ENCODE measurements at regions not wholly inside any gene's neighbourhood (a gene's known extent, or its start where the extent isn't known, plus 50 kb on each side); places are given as distances from the start of the nearest gene placed in this dataset.

DNA sequence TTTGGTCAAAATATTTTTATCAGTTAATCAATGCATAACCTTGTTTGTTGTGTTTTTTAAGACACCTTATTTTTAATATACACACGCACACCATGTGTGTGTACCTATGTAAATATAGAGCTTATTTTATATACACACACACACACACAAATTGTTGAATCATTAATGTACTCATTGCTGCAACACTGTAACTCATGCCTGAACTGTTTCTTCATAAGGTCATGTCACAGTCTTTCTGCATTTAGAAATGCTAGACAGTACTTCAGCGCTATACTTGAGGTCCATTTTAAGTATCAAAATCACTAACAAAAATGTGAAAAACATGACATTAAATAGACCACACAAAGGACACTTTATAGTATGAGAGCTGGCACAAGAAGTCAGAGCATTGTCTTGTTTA, 589.4 kb downstream of the SI start:
- no peak overlapping the region for H3K4me3 ChIP-seq
- DNase-seq (no peak), ATAC-seq (no peak)
- no peaks in the 10 kb centered on the region for H3K36me3 ChIP-seq
- TF ChIP-seq, protein P1, sequence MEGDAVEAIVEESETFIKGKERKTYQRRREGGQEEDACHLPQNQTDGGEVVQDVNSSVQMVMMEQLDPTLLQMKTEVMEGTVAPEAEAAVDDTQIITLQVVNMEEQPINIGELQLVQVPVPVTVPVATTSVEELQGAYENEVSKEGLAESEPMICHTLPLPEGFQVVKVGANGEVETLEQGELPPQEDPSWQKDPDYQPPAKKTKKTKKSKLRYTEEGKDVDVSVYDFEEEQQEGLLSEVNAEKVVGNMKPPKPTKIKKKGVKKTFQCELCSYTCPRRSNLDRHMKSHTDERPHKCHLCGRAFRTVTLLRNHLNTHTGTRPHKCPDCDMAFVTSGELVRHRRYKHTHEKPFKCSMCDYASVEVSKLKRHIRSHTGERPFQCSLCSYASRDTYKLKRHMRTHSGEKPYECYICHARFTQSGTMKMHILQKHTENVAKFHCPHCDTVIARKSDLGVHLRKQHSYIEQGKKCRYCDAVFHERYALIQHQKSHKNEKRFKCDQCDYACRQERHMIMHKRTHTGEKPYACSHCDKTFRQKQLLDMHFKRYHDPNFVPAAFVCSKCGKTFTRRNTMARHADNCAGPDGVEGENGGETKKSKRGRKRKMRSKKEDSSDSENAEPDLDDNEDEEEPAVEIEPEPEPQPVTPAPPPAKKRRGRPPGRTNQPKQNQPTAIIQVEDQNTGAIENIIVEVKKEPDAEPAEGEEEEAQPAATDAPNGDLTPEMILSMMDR (IDR thresholded peaks at IDR 0.05): no peak
- no peak for TF ChIP-seq POLR2A (IDR thresholded peaks at IDR 0.05)
- H3K27me3 ChIP-seq: no peaks in the 10 kb centered on the region
- no peak overlapping the region for H3K27ac ChIP-seq
- H3K9me3 ChIP-seq: peaks cover 0 to 4% (median 0%) of the 10 kb centered on the region in 12 donors
- H3K4me1 ChIP-seq: no peaks in the 10 kb centered on the region
- 56 to 87% (median 81%) methylated on average over 2 of the region's 2 CpGs for WGBS, 4 donors
- intact Hi-C loops (cut with DNase I): no loop called here

DNA sequence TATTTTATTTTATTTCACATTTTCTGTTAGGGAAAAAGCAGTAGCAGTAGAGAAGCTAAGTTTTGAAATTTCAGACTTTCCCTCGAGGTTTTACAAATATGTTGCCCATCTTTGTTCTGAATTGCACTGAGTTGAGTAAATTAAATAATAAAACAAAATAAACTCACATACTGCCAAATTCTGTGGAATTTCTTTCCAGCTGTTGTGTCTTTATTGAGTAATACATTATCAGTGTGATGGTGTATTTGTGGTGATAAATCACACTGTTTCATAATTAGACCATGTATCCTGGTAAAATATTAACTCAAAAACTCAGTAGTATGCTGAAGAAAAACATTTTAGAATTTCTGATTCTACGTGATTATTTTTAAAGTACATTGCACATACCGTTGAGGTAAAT, 592.1 kb downstream of the SI start:
- WGBS, 4 donors: 58 to 74% (median 64%) methylated on average over 3 of the region's 3 CpGs
- Histone ChIP-seq H3K9me3 (peaks cover 0 to 4% (median 0%) of the 10 kb centered on the region in 12 donors), H3K27me3 (no peaks in the 10 kb centered on the region), H3K27ac (no peak overlapping the region), H3K4me1 (no peaks in the 10 kb centered on the region), H3K36me3 (no peaks in the 10 kb centered on the region), H3K4me3 (no peak overlapping the region)
- intact Hi-C loops (cut with DNase I): no loop called here
- ATAC-seq (peak in 2 of 4 donors; percentile 20 to 74), DNase-seq (no peak)
- no peak for TF ChIP-seq POLR2A (IDR thresholded peaks at IDR 0.05)
- TF ChIP-seq, protein P1 (IDR thresholded peaks at IDR 0.05): no peak

DNA sequence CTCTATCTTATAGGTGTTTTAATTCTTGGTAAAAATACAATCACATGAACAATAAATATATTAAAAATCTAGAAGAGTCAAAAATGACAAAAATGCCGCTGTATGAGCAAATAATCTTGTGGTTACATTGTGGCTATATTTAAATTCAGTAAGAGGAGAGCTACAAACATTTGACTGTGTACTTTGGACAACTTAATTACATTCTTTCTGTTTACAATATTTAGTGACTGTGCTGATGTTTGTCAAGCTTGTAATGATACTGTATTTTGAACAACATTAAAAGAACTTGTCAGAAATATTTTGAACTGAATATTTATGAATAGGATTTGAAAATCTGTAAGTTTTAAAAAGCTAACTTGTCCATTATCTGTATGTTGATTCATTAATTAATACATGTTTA, 598.3 kb downstream of the SI start:
- no peak overlapping the region for H3K27ac ChIP-seq
- no peak for TF ChIP-seq POLR2A (IDR thresholded peaks at IDR 0.05)
- TF ChIP-seq, protein P1 (IDR thresholded peaks at IDR 0.05): no peak
- H3K4me3 ChIP-seq: no peak overlapping the region
- intact Hi-C loops (cut with DNase I): no loop called here
- H3K4me1 ChIP-seq: peaks cover 0 to 2% (median 0%) of the 10 kb centered on the region in 12 donors
- WGBS, 4 donors: 43 to 59% (median 49%) methylated on average over 1 of the region's 1 CpG
- no peaks in the 10 kb centered on the region for H3K9me3 ChIP-seq
- DNase-seq (no peak), ATAC-seq (no peak)
- no peaks in the 10 kb centered on the region for H3K36me3 ChIP-seq
- no peaks in the 10 kb centered on the region for H3K27me3 ChIP-seq

DNA sequence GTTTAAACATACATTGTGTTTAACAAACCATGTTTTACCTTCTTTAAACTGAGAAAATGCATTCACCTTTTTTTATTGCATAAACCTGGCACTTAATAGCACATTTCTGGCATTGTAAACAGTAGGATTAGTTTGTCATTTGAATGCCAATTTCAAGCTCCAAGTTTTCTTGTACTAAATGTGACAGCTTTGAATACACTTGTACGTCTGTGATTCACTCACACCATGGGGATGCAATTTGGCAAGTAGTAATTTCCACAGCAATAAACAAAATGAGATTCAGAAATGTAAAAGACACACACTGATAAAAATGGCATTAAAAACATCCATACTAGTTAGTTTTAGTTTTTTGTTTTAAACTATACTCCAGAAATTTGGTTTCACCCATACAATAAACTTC, 598.9 kb downstream of the SI start:
- TF ChIP-seq, protein P1 (IDR thresholded peaks at IDR 0.05): no peak
- no peak for TF ChIP-seq POLR2A (IDR thresholded peaks at IDR 0.05)
- Histone ChIP-seq H3K4me3 (no peak overlapping the region), H3K27me3 (no peaks in the 10 kb centered on the region), H3K4me1 (peaks cover 0 to 2% (median 0%) of the 10 kb centered on the region in 12 donors), H3K27ac (no peak overlapping the region), H3K36me3 (no peaks in the 10 kb centered on the region), H3K9me3 (no peaks in the 10 kb centered on the region)
- DNase-seq (no peak), ATAC-seq (no peak)
- intact Hi-C loops (cut with DNase I): no loop called here
- 45 to 64% (median 57%) methylated on average over 1 of the region's 1 CpG for WGBS, 4 donors

Data from heart left ventricle (tissue), 16 donors.